ENCODE measurements at regions not wholly inside any gene's neighbourhood (a gene's known extent, or its start where the extent isn't known, plus 50 kb on each side); places are given as distances from the start of the nearest gene placed in this dataset.
A peak's percentile ranks its signal among the peaks of the same experiment; 100 is the strongest.

GRCh38 chr17:77372444-77373298, 231.9 kb downstream of the SEC14L1 start:
- Histone ChIP-seq H3K36me3 (no peaks in the 10 kb centered on the region), H3K9me3 (no peaks in the 10 kb centered on the region), H3K4me1 (peaks cover 5 to 75% (median 70%) of the 10 kb centered on the region in 12 donors), H3K27me3 (no peaks in the 10 kb centered on the region), H3K4me3 (peak overlapping the region; percentile 66 to 98 (median 88)), H3K27ac (peak overlapping the region; percentile 92 to 99 (median 95))
- WGBS, 4 donors = 1 to 2% (median 1%) methylated on average over 24 to 64 of the region's 64 CpGs
- ATAC-seq (peak; percentile 28 to 75 (median 58)), DNase-seq (peak; percentile 90 to 95 (median 91))
- TF ChIP-seq CTCF (IDR thresholded peaks at IDR 0.05) = peak in 1 of 12 donors; percentile 21
- TF ChIP-seq POLR2A (IDR thresholded peaks at IDR 0.05) = peak in 1 of 2 donors; percentile 12
- intact Hi-C loops (cut with DNase I) = loop anchor here in 9 of 10 donors (1.0 to 10.0 kb wide), 7 partner anchors 16 to 55 kb away; no protein-coding TSS in a partner anchor

- ATAC-seq (peak; percentile 4 to 33 (median 11)), DNase-seq (peak in 4 of 5 donors; percentile 60 to 82 (median 67))
- Histone ChIP-seq H3K27me3 (no peaks in the 10 kb centered on the region), H3K36me3 (no peaks in the 10 kb centered on the region), H3K9me3 (no peaks in the 10 kb centered on the region), H3K4me3 (peak overlapping the region; percentile 66 to 98 (median 88)), H3K27ac (peak overlapping the region; percentile 92 to 99 (median 95)), H3K4me1 (peaks cover 11 to 83% (median 78%) of the 10 kb centered on the region in 12 donors)
- TF ChIP-seq POLR2A (IDR thresholded peaks at IDR 0.05) (no peak), CTCF (IDR thresholded peaks at IDR 0.05) (no peak)
- intact Hi-C loops (cut with DNase I) = loop anchor here in 9 of 10 donors (2.0 to 10.0 kb wide), 6 partner anchors 15 to 54 kb away; no protein-coding TSS in a partner anchor
- WGBS, 4 donors = 0 to 1% (median 1%) methylated on average over 29 to 90 of the region's 90 CpGs
Measured at GRCh38 chr17:77373299-77374169, 232.8 kb downstream of the SEC14L1 start.

- peak overlapping the region; percentile 92 to 99 (median 95) for H3K27ac ChIP-seq
- ATAC-seq (peak; percentile 68 to 85 (median 80)), DNase-seq (peak; percentile 88 to 94 (median 90))
- H3K36me3 ChIP-seq = no peaks in the 10 kb centered on the region
- intact Hi-C loops (cut with DNase I) = loop anchor here in 9 of 10 donors (5.0 to 10.0 kb wide), 4 partner anchors 42 to 53 kb away; no protein-coding TSS in a partner anchor
- H3K4me1 ChIP-seq = peaks cover 11 to 88% (median 83%) of the 10 kb centered on the region in 12 donors
- no peaks in the 10 kb centered on the region for H3K9me3 ChIP-seq
- WGBS, 4 donors = 1 to 5% (median 2%) methylated on average over 9 to 34 of the region's 34 CpGs
- peak overlapping the region; percentile 66 to 98 (median 88) for H3K4me3 ChIP-seq
- H3K27me3 ChIP-seq = no peaks in the 10 kb centered on the region
- TF ChIP-seq POLR2A (IDR thresholded peaks at IDR 0.05) = peak in 1 of 2 donors; percentile 52
- TF ChIP-seq CTCF (IDR thresholded peaks at IDR 0.05) = peak in 8 of 12 donors; percentile 15 to 61 (median 42)
Measured at GRCh38 chr17:77374170-77374936, 233.6 kb downstream of the SEC14L1 start.
